Kidney epithelial cell (primary cell): ENCODE measurements at regions not wholly inside any gene's neighbourhood (a gene's known extent, or its start where the extent isn't known, plus 50 kb on each side); places are given as distances from the start of the nearest gene placed in this dataset.

Experiments
- DNase-seq: peaks from one replicate; pipeline ENCODE4 v3.0.0-alpha.2; 2010; ENCODE audit warnings: low read depth
- H3K27me3 ChIP-seq: 2 replicates; pipeline ENCODE4 v1.6.0; 2011; ENCODE audit warnings: low read length; ENCODE audit not compliant: control insufficient read depth, insufficient read depth
- H3K36me3 ChIP-seq: 2 replicates; pipeline ENCODE4 v1.5.1; 2011; ENCODE audit warnings: low read length; ENCODE audit not compliant: control insufficient read depth, insufficient read depth
- H3K4me3 ChIP-seq: 2 replicates; pipeline ENCODE4 v1.5.1; 2011; ENCODE audit warnings: low read depth, mild to moderate bottlenecking, control low read depth, low read length
- TF ChIP-seq, protein P1 (sequence below): IDR thresholded peaks from 2 replicates; pipeline ENCODE4 v1.5.1; 2011; ENCODE audit warnings: mild to moderate bottlenecking, moderate library complexity, low read length, control low read depth, inconsistent platforms; ENCODE audit not compliant: insufficient read depth, poor library complexity, severe bottlenecking

- Histone ChIP-seq H3K27me3 (no peaks in the 10 kb centered on the region), H3K36me3 (no peaks in the 10 kb centered on the region), H3K4me3 (no peak overlapping the region)
- TF ChIP-seq, protein P1, sequence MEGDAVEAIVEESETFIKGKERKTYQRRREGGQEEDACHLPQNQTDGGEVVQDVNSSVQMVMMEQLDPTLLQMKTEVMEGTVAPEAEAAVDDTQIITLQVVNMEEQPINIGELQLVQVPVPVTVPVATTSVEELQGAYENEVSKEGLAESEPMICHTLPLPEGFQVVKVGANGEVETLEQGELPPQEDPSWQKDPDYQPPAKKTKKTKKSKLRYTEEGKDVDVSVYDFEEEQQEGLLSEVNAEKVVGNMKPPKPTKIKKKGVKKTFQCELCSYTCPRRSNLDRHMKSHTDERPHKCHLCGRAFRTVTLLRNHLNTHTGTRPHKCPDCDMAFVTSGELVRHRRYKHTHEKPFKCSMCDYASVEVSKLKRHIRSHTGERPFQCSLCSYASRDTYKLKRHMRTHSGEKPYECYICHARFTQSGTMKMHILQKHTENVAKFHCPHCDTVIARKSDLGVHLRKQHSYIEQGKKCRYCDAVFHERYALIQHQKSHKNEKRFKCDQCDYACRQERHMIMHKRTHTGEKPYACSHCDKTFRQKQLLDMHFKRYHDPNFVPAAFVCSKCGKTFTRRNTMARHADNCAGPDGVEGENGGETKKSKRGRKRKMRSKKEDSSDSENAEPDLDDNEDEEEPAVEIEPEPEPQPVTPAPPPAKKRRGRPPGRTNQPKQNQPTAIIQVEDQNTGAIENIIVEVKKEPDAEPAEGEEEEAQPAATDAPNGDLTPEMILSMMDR = no peak
- DNase-seq = no peak
Measured at GRCh38 chr10:91354166-91355075, 55.7 kb upstream of the HECTD2 start.

- Histone ChIP-seq H3K4me3 (no peak overlapping the region), H3K27me3 (peaks cover 2% of the 10 kb centered on the region), H3K36me3 (no peaks in the 10 kb centered on the region)
- TF ChIP-seq, protein P1 = no peak
- DNase-seq = no peak
Measured at GRCh38 chr10:91355998-91356397, 54.1 kb upstream of the HECTD2 start.

GRCh38 chr10:91357497-91357896 lies 52.6 kb upstream of the HECTD2 start:
- Histone ChIP-seq H3K36me3 (no peaks in the 10 kb centered on the region), H3K27me3 (peaks cover 2% of the 10 kb centered on the region), H3K4me3 (no peak overlapping the region)
- DNase-seq = no peak
- TF ChIP-seq, protein P1 = no peak
